ENCODE measurements at regions not wholly inside any gene's neighbourhood (a gene's known extent, or its start where the extent isn't known, plus 50 kb on each side); places are given as distances from the start of the nearest gene placed in this dataset.

DNA sequence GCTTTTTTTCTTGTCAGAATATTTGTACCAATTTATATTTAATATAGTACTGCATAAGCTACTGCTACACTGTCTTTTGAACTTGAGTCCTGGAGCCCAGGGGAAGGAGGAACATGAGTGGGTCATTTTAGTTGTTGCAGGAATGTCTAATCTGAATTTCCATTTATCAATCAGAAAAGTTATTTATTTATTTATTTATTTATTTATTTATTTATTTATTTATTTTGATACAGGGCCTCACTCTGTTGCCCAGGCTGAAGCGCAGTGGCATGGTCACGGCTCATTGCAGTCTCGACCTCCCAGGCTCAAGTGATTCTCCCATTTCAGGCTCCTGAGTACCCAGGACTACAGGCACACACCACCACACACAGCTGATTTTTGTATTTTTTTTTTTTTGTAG is 712.6 kb downstream of the NR2F1-AS1 start:
- no peak for TF ChIP-seq POLR2AphosphoS5 (IDR thresholded peaks at IDR 0.05; ENCODE audit: low read depth)
- no peak for TF ChIP-seq CTCF (IDR thresholded peaks at IDR 0.05; ENCODE audit: insufficient read depth, low read length)
- no peak for TF ChIP-seq REST (IDR thresholded peaks at IDR 0.05; ENCODE audit: insufficient replicate concordance, low read depth)
- no peak for TF ChIP-seq SPI1 (IDR thresholded peaks at IDR 0.05; ENCODE audit: borderline replicate concordance, low read depth)

Data from HL-60 (cell line).